T47D (cell line): ENCODE measurements at regions not wholly inside any gene's neighbourhood (a gene's known extent, or its start where the extent isn't known, plus 50 kb on each side); places are given as distances from the start of the nearest gene placed in this dataset.

ENCODE experiments used
- DNase-seq, 2 experiments: peaks; one replicate each; pipeline versions ENCODE4 v3.0.0 to v3.0.0-alpha.2; 2011 to 2012; ENCODE audit warnings: low read depth in 1 of 2, low spot score in 1 of 2
- JUND ChIP-seq: IDR thresholded peaks from 2 replicates; pipeline ENCODE4 v1.6.1; 2012; ENCODE audit warnings: low read depth
- in situ Hi-C: cut with HindIII; loops from 2 replicates; pipeline ENCODE4 v1.10.0; 2016; ENCODE audit warnings: low sequenced_read_pairs, low pct_unique_long_range_greater_than_20kb

DNA sequence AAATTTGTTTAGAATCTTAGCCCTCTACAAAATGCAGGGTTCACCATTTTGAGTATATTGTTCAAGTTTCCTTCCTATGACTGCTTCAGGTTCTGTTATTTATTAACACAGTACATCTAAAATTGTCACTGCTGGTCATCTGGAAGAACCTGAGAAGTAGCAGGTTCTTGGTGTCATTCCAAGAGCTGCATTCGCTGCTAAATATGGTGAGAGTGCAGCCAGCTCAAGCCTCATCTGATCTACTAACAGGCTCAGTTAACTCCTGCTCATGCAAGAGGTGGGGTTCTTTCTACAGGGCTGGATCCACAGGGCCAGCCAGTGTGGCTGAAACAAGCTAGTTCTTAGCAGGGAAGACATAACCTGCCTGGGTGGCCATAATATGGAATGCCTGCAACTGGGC is 1946.1 kb downstream of the TP53TG3F start:
- TF ChIP-seq JUND = no peak
- in situ Hi-C loops = no loop called here

DNA sequence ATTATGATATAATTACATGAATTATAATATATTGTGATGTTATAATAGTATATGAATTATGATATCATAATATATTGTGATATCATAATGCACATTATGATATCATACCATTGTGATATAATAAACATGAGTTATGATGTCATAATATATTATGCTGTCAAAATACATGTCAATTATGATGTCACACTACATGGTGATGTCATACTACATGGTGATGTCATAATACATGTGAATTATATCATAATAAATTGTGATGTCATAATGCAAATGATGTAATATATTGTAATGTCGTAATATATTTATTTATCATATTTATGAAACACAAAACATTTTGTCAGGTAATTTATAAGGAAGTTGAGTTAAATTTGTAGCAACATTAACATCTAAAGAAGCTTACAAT is 1950.1 kb downstream of the TP53TG3F start:
- peak in 1 of 2 experiments; percentile 24 for DNase-seq
- in situ Hi-C loops = no loop called here
- no peak for TF ChIP-seq JUND

More for the DNA sequence above, 1946.1 kb downstream of the TP53TG3F start:
- no peak for DNase-seq

DNA sequence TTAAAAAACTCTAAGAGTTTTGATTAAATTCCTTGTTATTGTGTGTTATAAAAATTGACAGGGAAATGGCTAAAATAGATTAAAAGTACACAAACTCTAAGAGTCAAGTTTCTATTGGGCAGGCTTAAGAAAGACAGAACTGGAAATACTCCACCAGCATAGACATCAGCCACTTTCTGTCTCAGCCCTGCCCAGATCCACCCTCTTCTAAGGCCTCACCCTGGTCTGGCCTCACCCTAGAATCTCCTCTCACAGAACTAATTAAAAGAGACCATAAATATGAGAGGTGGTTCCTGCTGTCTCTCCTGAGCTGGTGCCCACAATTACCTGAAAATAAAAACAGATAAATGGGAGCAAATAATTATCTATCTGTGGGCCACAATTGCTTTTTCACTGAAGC is 1951.0 kb downstream of the TP53TG3F start:
- no peak for DNase-seq
- in situ Hi-C loops = no loop called here
- no peak for TF ChIP-seq JUND

DNA sequence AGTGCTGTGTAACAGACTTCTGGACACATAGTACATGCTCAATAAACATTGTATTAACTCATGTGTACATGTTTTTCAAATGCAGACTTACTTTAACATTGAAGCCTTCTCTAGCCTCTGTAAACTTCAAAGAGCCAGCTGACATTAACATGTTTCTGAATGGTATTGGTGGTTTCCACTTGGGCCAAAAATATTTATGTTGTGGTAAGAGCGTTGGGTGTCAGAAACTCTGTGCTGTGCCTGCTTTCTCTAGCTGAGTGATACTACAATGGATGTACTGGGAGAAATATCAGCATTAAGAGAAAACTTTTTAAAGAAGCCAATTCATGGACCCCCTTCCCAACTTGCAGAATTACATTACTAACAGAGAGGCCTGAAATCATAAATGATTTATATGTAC is 1951.7 kb downstream of the TP53TG3F start:
- in situ Hi-C loops = no loop called here
- DNase-seq = no peak
- no peak for TF ChIP-seq JUND

DNA sequence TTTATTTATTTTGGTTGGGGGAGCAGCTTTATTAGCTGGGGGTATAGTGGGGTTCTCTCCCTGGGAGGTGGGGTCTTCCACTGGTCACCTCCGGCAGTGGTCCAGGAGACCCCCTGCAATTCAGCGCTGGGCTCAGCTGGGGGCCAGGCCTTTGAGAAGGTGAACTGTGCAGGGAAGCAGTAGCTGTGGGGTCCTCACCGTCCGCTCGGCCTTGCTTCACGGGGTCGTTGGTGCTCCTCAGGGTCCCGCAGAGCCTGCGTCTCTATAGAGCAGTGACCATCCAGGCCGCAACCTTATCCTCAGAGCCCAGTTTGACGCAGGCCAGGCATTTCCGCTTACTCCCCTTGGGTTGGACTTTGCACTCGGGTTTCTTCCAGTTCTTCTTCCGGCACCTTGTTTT is 1954.7 kb downstream of the TP53TG3F start:
- no peak for TF ChIP-seq JUND
- DNase-seq = no peak
- in situ Hi-C loops = no loop called here

DNA sequence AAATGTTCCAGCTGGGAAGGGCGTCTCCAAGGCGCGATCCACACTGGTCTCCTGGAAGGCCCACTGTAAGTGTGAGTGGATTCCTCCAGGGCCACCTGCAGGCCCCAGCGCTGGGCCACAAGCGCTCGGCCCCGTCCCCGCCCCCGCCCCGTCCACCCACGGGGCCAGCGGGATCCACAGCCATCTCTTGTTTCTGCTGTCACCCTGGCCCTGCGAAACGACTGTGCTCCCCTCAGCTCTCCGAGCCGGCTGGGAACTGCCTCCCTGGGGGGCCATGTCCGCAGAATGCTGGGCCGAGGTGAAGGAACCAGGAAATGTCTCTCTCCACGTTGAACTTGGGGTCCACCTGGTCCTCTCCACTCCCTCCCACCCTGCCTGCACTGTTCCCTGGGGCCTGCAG is 1955.2 kb downstream of the TP53TG3F start:
- in situ Hi-C loops = no loop called here
- TF ChIP-seq JUND = no peak
- no peak for DNase-seq

DNA sequence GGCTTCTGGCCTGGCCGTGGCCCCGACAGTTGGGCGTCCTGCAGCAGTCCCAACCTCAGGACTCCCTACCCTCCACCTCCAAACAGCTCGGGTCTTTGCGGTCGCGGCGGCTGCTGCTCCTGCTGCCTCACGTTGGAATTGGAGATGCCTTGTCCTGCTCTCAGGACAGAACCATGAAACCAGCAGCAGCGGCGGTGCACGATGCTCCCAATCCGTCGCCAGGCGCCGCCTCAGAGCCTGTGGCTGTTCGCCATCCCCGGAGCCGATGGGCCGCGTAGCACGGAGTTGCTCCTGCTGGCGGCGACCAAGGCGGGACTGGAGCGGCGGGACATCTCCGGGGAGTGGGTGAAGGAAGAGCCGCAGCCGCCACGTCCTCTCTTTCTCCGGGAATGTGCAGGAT is 1965.9 kb downstream of the TP53TG3F start:
- no peak for TF ChIP-seq JUND
- in situ Hi-C loops = no loop called here
- peak in 1 of 2 experiments; percentile 25 for DNase-seq

DNA sequence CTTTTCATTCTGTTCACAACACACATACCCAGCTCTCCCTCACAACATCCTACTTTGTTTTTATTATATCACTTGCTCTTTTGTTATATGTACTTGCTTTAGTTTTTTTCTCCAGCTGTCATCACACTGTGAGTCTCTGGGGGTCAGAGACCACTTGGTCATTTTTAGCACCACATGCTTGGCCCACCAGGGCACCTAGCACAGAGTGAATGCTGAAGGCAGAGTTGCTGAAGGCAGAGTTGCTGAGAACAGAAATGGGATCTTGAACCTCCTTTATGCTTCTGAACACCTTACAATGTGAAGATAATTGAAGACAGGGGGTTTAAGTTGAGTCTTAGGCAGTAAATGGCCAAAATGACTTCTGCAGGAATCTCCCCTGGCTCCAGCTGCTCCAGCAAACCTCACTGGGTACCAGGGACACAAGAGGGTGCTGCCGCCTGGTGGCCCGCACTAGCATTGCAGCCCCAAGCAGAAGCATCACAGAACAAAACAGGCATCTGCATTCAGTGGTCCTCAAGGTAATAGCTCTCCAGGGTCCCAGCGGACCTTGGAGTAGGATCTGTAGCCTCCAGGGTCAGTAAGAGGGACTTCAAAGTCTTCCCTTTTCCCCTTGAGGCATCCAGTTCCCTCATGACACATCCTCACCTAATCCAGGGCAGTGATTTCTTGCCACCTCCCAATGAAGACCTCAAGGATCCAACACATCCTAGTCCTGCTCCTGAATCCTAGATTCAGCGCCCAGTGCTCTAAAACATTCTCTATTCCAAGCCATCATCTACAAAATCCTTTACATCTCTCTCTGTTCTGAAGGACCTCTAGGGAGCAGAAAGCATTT is 1972.6 kb downstream of the TP53TG3F start:
- in situ Hi-C loops = no loop called here
- DNase-seq = peak; percentile 35 to 48
- no peak for TF ChIP-seq JUND

DNA sequence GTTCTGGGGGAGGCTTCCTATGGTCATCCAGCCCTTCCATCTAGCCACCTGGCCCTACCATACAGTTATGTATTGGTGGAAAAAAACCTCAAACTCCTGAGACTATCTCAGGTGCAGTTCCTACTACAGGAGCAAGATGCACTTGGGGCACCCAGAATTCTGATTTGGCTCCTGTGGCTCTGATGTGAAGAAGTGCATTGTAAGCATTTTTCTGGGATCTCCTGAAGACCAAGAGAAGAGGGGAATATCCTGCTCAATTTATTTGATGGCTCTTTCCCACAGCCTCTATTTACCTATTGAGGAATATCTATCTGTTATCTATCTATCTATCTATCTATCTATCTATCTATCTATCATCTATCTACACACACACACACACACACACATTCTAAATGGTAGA is 1981.5 kb downstream of the TP53TG3F start:
- in situ Hi-C loops = no loop called here
- no peak for DNase-seq

DNA sequence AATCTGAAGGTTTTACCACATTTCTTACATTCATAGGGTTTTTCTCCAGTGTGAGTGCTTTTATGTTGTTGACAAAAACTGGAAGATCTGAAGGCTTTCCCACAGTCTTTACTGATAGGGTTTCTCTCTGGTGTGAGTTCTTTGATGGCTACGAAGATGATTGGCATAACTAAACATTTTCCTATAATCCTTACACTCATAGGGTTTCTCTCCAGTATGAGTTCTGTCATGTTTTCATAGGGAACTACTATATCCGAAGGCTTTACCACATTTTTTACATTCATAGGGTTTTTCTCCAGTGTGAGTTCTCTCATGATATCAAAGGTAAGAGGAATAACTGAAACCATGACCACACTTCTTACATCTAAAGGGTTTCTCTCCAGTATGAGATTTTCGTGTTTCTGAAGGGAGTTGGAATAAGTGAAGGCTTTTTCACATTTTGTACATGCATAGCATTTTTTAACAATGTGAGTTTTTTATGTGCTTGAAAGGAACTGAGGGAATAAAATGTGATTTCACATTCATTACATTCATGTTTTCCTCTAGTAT is 1987.7 kb downstream of the TP53TG3F start:
- no peak for TF ChIP-seq JUND
- no peak for DNase-seq
- in situ Hi-C loops = no loop called here

More for the DNA sequence above, 1981.5 kb downstream of the TP53TG3F start:
- no peak for TF ChIP-seq JUND

DNA sequence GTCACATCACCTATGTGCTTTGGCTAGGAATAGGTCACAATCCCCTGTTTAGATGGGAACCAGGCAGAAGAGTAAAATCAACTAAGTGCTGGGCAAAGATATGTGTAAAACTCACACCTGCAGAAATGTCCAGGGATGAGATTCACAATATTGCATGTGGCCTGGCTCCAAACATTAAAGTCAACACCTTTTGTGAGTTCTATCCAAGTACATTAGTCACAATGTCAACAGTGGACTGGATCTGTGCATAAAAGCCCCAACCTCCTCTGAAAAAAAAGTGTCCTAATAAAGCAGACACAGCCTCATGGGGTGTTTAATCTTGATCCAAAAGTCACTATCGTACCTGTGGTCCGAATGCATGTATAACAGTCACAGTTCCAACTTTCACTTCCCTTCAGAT is 1990.3 kb downstream of the TP53TG3F start:
- TF ChIP-seq JUND = no peak
- in situ Hi-C loops = no loop called here
- DNase-seq = peak in 1 of 2 experiments; percentile 26

DNA sequence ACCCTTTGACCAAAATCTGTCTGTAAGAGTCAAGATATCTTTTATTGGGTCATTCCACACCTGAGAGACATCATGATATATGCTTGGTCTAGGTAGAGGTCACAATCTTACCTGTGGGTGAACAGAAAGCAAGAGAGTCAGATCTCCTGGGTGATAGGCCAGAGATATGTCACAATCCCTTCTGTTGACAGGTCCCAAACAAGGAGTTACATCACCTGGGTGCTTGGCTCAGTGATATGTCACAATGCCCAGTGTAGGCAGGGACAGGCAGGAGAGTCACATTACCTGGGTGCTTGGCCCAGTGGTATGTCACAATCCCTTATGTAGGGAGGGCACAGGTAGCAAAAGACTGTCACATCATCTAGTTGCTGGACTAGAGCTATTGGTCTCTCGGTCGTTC is 1991.2 kb downstream of the TP53TG3F start:
- DNase-seq = no peak
- TF ChIP-seq JUND = no peak
- in situ Hi-C loops = no loop called here

DNA sequence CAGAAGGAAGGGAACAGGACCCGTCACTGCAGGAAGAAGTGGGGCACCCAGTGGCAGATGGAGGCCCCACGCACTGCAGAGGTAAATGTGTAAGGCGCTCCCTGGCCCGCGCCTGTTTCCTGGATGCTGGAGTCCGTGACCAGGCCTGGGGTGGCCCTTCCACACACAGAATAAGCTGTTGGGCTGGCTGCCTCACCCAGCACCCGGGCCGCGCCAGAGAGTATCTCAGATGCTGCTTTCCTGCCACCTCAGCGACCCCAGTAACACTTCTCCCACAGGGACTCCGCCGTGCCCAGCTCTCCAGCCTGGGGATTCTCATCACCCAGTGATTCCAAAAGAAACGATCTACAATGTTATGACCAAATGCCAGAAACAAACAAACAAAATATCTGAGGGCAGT is 1993.1 kb downstream of the TP53TG3F start:
- no peak for TF ChIP-seq JUND
- DNase-seq = no peak
- in situ Hi-C loops = no loop called here

DNA sequence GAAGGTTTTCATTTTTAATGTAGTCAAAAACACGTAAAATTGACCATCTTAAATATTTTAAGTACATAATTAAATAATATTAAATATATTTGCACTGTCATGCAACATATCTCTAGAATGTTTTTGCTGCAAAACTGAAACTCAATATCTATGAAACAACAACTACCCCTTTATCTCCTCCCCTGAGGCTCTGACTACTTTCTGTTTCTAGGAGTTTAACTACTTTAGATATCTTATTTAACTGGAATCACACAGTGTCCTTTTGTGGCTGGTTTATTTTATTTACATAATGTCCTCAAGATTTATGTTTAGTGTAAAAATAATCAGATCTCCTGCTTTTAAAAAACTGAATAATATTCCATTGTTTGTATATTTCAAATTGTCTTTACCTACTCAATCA is 2003.9 kb downstream of the TP53TG3F start:
- no peak for DNase-seq
- no peak for TF ChIP-seq JUND
- in situ Hi-C loops = no loop called here
